ENCODE measurements at regions not wholly inside any gene's neighbourhood (a gene's known extent, or its start where the extent isn't known, plus 50 kb on each side); places are given as distances from the start of the nearest gene placed in this dataset.

DNA sequence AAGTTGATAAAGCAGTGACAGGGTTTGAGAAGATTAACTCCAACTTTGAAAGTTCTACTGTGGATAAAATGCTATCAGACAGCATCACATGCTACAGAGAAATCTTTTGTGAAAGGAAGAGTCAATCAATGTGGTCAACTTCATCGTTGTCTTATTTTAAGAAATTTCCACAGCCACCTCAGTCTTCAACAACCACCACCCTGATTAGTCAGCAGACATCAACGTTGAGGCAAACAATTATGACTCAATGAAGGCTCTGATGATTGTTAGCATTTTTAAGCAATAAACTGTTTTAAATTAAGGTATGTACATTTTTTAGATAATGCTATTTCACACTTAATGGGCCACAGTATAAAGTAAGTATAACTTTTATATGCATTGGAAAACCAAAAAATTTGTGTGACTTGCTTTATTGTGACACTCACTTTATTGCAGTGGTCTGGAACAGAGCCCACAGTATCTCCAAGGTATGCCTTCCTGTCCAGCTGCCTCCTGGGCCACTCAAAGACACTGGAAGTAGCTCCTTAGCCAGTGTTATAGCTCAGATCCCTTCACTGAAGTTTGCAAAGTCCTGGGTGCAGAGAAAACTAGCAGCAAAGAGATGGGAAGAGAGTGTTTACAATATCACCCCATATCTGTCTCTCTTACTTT is 293.1 kb downstream of the ARHGAP12 start:
- DNase-seq = peak; percentile 35

DNA sequence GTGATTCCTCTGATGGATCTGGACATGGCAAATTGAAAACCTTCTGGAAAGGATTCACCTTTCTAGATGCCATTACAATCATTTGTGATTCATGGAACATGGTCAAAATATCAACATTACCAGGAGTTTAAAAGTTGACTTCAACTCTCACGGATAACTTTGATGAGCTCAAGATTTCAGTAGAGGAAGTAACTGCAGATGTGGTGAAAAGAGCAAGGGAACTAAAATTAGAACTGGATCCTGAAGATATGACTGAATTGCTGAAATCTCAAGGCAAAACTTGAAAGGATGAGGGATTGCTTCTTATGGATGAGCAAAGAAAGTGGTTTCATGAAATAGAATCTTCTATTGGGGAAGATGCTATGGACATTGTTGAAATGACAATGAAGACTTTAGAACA is 293.6 kb downstream of the ARHGAP12 start:
- DNase-seq = no peak

DNA sequence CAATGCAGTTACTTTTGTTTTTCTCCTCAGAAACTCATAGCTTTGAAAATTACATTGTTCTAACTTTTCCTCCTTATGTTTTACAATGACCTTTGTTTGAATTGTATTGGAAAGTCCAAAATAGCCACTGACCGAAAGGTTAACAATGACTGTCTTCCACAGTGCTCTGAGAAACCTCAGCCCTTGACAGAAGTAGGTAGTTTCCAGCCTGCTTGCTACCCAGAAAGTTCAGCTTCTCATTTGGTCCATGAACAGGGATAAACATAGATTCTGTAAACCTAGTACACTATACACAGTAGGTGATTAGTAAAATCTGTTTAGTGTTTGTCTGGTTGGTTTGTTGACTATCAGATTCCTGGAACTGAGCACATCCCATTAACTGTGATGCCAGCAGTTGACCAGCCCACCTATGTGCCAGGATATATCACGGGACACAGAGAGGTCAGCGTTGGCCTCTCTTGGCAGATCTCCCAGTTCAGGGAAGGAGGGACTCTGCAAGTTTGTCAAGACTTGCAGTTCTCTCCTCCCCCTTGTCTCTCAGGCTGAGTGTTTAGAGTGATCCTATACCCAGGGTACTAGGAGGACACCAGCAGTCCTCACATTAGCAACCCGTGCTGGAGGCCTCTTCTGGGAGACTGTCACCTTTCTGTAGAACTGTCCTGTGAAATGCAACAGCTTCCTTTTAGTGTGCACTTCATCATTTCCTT is 297.6 kb downstream of the ARHGAP12 start:
- DNase-seq = no peak

DNA sequence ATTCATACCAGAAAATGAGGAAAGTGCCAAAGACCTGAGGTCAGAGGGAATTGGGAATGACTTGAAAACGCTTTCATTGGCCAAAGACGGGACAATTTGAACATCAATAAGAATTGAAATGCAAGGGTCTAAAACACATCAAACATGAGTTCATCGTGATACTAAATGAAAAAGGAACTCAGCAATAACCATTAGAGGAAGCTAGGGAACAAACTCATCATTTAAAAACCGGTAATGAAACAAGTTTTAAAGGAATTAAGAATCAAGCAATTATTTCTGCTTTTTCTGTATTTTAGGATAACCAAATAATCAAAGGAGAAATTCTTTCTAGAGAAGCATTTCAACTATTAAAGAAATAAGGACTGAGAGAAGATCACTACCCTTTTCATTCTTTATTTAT is 303.1 kb downstream of the ARHGAP12 start:
- DNase-seq = no peak

DNA sequence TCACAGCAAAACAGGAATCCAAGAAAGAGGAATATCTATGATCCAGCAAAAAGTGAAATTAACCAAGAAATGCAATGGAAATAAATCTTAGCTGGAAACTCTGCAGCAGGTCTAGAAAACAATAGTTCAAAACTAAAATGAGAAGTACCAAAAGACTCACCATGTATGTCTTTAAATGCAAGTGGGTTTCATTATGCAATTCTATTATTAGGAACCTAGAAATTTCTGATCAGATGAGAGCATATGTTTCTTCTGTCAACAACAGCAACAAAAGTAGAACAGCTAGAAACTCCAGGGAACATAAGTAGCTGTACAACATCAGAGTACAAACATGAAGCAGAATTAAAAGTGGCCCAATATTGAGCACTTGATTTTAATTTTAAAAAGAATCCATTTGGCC is 304.0 kb downstream of the ARHGAP12 start:
- no peak for DNase-seq

DNA sequence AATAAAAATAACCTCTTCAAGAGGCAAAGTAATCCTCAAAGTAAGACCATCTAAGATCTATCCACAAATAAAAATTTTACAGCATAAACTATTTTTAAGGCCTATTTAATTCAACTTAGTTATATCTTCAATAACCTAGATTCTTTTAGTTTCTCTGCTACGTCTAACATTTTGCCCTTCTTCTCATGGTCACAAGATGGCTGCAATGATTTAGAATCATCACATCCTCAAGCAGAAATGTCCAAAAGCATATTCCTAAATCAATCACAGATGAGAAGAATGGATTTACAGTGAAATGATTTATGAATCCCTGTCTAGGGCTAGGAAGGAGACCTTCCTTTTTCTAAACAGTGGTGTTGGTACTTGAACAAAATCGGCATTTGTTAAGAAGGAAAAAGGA is 304.7 kb downstream of the ARHGAP12 start:
- DNase-seq = no peak

DNA sequence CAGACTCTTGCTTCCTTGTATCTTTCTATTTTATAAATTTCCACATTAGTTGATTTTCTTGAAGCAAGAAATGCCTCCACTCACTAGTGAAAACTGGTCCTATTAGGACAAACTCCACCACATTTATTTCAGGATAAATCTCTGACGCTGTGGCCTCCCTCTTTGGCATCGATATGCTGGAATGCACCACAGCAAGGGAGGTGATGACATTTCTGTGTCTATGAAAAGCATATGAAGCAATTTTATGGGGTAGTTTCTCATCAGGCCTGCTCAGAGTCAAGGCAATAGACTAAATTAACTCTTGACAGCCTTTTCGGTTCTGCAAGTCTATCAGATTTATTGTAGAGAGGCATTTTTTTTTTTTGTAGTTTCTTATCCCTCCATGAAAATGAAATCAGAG is 304.4 kb downstream of the ZEB1 start:
- peak; percentile 64 for DNase-seq

DNA sequence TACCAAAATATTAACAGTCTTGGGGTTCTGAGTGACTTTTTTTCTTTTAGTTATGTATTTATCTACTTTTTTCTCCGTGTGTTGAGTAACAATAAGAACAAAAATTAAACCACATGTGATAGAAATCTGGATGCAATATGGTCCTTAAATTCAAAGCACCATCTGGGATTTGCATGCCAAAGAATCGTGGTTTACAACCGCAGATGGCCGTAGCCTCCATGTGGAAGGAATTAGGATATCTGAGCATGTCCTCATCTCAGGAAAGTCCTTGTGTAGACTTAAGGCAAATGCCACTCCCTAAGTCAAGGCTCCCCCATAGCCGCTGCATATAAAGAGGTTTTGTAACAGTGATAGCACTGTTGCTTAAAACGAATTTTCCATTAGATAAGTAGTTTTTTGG is 304.0 kb downstream of the ZEB1 start:
- peak; percentile 84 for DNase-seq

DNA sequence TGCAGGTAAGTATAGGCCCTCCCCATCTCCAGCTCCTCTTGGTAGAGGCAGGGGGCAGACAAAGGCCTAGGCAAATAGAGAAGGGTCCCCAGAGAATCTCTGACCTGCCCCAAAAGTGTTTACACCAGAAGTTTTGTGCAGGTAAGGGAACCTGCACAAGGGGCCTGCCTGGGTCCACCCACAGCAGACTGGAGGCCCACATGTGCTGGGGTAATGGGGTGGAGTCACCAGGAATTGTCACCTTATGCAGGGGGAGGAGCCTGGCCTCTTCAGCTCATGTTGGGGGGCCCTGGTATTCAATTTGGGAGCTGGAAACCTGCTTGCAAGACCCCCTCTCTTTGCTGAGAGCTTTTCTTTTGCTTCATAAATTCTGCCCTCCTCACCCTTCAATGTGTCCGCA is 302.7 kb downstream of the ZEB1 start:
- no peak for DNase-seq

DNA sequence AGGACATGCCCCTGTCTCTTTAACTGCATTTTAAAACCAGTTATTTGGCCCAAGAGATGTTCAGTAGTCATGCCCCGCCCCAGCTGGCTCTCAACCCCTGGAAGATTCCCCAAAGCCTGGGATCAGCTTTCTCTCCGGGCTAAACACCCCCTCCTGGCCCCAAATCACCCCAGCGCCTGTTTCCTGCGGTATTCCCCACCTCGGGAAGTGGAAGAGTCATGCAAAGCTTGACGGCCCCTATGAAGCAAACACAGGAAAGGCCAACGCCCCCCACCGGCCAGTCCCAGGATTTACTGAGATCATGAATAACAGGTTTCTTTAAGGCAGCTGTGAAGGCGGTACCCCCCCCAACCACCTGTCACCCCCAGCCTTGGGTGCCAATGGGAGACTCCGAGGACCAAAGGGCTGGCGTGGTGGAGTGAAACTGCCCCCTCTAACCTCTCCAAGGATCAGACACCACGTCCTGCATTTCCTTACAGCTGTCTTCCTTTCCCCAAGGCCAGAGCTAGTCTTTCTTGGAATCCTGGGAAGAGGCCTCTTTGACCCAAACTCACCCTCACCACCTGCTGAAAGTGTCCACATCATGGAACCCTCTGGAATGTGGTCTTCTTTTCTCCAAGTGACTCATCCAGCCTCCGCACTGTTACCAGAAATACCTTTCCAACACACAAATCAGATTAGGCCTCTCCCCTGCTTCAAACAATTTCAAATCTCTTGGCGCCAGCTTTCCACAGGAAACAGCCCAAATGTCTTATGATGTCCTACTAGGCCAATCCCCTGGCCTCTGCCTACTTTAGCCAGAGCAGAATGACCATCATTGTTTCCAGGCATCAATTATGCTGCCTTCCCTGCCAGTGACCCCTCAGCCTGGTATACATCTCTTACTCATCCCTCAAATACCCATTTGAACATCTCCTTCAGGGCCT is 301.5 kb downstream of the ZEB1 start:
- peak; percentile 73 for DNase-seq

DNA sequence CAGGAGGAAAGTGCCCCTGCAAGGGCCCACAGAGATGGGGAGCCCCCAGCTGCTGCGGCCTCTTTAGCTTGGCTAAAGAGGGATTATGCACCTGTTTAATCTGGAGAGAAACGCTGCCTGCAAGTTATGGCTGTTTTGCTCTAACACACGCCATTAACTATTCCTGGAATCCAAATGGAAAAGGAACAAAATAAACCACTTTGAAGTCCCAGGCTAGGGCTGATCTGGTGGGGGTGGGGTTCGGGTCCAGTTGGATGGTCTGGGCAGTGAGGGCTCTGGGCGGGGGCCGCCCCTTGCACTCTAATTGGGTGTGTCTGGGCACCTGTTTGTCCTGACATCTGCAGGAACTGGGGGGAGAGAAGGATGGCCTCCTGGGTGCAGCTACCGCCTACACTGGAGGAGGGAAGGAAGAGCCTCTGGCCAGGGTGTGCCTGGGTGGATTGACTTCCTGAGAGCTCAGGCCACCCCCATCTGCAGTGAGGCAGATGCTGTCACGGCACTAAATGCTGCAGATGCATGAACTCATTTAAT is 300.6 kb downstream of the ZEB1 start:
- DNase-seq = no peak

DNA sequence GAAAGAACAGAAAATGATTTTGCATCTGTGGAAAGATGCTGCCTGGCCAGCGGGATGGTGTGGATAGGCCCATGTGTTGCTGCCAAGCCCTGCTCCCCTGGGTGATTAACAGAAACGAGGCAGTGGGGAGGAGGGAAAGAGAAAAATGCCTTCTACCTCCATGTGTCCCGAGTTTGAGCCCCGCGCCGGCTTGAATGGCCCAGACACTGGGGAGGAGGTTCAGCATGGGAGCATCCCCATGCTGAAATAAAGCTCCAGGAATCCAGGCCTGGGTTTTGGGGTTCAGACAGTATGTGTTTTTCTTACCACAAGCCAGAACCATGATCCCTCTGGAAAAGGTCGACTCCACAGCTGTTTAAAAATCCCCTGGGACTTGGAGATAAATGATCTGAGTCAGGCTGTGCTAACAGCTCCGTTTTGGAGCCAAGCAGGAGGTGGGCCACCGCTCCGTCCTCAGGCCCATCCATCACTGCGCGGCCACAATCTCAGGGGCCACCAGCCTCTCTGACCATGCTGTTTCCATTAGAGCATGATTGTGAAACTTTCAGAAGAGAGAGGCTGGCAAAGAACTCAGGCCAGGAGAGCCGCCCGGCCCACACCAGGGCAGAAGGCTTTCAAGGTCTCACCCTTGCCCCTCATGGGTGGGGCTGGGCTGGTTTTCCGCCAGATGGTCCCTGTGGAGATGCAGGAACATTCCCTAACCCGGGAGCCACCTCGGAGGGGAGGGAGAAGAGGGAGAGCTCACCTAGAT is 299.7 kb downstream of the ZEB1 start:
- no peak for DNase-seq

DNA sequence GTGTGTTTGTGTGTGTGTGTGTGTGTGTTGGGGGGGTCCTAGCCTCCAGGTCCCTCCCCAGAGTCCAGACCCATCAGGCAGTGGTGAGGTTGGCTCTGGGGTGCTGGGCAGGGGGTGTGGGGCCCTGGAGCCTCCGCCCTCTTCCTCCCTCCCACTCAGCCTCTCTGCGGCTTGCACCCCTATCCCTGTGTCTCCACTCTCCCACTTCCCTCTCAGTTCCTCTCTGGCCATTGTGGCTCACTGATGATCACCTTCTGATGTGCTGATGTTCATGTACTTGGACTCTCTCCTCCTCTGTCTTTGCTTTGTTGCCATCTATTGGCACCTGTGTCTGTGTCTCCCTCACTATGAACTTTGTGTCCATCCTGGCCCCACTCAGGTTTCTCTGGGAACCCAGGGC is 298.7 kb downstream of the ZEB1 start:
- DNase-seq = no peak

DNA sequence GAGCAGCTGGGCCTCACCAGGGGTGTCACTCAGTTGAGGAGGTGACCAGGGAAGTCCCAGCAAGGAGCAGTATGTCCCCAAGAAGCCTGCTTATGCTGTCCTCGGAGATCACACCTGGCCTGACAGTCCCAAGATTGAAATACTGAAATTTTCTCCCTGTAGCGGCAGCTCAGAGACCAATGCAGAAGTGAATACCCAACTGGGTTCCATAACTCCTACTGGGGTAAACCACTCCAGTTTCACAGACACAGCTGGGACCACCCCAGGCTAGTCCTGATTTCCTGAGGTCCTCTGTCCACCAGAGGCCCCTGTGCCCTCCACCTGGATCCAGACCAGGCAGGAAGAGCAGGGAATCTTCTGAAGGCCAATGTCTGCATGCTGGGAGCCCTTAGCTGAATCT is 298.1 kb downstream of the ZEB1 start:
- DNase-seq = no peak

DNA sequence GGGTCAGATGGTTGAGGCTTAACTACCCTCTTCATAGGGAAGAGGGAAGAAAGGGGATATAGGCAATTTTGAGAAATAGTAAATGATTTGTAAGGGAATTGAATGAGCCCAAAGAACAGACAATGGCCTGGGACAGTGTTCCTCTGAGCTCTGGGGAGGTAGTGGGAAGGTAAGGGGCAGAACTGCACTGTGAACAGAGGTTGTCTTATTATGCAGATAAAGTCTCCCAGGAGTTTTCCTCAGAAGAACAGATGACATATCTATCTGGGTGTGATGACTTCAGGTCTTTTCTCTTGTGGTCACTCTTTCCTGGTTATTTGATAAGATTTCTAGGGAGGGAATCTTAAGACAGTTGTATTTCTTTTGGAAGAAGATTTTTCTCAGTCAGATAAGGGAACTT is 296.1 kb downstream of the ZEB1 start:
- no peak for DNase-seq

DNA sequence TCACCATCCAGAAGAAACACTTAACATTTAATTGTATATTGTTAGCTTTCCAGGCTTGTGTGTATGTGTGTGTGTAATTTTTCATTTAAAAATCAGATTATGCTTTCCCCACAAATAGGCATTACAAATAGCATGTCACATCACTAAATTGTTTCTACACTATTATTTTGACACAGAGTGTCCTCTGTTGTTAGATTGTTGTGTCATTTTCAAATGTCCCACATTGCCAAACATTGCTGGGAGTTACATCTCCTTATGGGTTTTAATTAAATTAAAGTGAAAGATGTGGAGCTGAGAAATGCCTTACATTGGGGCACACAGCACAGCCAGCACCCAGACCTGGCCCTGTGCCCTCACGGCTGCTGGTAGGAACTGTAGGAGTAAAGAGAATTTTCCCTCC is 295.6 kb downstream of the ZEB1 start:
- no peak for DNase-seq

DNA sequence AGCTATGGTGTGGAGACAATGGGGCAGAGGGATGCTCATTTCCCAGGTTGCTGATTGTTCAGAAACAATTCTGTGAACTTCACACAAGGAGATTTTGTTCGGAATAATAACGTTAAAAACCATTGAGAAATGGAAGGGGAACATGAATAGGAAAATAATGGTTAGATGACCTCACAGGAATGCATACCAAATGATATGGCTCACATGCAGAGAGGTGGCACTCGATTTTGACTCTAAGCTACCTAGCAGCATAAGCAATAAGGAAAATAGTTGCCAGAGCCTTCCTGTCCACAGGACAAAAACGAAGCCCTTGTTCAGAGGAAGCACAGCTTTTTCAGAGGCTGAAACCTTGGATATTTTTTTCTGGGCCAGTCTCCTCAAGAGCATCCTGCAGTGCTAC is 293.1 kb downstream of the ZEB1 start:
- peak; percentile 17 for DNase-seq

DNA sequence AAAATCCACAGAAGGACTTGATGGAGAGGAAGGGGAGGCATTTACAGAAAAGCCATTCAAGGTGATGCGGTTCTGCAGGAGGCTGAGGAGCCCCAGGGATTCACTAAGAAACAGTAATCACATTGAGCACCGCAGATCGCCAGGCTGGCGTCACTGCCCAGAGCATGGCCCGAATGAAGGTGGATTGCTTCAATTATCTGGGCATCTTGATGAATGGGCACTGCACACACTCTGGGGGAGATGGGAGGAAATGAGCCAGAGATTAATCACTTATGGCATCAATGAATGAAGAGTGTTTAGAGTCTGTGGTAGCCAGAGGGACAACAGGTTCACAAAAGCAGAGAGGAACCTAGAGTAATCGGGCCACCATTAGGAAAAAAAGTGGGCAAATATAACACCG is 292.1 kb downstream of the ZEB1 start:
- no peak for DNase-seq

DNA sequence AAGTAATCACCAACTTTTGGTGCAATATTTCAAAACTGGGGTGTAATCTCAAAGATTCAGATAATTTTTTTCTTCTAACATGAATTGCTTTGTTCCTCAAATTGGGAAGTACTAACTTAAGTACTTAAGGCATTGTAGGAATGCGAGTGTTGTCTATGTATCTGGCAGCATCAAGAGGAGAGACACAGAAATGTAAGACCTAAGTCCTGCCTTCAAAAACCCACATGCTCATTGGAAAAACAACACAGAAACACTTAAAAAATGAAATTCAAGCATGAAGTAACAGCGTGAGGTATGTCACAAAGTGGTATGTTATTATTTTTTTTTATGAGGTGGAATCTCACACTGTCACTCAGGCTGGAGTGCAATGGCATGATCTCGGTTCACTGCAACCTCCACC is 288.5 kb downstream of the ZEB1 start:
- no peak for DNase-seq

DNA sequence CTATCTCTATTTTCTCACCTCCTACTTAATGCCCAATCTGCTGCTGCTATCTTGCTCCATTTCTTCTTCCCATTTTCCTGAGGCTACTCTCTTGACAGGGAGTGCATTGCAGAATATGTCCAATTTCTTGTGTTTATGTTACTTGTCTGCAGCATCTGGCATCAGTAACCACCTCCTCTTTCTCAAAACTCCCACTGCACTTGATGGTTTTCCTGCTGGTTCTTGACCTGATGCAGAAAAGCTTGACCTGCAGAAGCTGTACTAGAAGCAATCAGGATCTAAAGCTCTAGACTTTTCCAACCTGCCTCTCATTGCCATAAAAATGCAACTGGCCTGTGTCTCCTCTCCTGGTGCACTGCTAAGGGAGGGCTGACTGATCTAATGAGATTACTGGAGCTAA is 287.8 kb downstream of the ZEB1 start:
- DNase-seq = no peak

DNA sequence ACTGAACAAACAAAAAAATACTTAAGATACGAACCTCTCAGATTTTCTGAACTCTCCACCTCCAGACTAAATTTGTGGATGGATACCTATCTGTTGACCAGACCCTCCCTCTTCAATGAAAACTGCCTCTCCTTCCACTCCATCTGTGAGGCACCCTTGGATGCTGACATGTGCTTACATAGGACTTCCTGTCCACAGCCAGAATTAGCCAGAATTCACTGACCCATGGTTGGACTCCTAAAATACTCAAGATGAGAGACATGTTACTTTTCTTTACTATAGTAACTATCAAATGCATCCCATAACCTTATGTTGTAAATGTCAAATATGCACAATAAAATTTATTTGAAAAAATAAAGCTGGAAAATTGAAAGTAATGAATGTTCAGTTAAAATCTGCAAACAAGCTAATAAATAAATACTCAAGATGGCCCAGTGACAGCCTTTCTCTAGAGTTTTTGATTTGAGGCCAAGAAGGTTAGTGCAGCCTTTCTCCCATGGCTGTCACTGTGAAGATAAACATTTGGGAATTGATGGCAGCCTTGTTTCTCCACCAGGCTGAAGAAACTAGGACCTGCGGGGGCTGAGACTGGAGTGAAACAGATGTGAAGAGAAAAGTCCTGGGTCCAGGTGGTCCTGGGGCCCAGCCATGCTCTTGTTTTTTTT is 287.0 kb downstream of the ZEB1 start:
- no peak for DNase-seq

DNA sequence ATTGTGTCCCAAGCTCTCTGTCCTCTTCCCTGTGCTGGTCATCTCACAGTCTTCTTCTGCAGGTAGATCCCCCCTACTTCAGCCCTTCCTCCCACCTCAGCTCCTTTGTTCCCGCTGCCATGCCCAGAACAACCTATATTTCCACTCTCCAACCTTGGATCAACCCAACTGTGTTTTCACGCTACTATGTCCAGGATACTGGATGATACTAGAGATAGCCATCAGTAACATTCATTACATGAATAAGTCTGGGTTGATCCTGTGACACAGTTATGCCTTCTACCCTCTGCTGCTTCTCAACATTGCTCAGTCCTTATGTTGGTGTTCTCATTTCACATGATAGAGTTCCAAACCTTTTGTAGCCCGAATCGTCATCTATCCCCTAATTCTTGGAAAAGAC is 286.4 kb downstream of the ZEB1 start:
- no peak for DNase-seq

Measured in EL (cell line).